ENCODE measurements at regions not wholly inside any gene's neighbourhood (a gene's known extent, or its start where the extent isn't known, plus 50 kb on each side); places are given as distances from the start of the nearest gene placed in this dataset.

- no peak for DNase-seq
Measured at GRCh38 chr18:73617981-73618380, 529.7 kb downstream of the FBXO15 start.

DNA sequence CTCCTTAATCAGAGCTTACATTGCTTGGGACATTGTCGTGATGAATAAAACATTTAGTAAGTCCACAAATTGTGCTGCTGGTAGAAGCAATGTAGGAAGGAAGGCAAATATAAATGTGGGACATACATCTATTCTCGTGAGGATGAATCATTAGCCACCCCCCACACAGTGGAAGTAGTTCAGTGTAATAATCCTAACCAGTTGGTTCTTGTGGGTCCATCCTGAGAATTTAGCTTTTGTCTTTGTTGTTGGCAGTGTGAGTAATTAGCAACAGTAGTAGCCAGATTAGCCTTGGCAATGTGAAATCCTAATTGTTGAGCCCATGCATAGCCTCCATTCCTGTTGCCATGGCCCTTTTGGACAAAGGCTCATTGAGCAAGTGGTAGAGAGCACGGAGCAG lies 532.1 kb downstream of the FBXO15 start:
- no peak for DNase-seq

DNA sequence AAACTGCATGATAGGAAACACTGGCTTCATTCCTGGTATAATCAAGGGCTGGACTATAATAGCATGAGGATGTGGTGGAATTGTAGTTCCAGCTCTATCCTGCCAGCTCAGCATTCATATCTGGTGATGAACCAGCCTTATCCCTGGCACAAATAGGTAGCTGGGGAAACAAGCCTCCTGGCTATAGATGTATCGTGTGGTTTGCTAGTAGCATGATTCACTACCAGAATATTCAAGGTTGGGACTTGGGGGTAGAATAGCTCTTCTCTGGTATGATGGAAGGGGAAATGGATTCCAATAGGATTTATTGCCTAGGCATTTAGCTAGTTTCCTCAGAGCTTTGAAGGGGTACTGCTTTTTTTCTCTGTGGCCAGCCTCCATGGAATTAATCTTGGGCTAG lies 532.8 kb downstream of the FBXO15 start:
- no peak for DNase-seq

- no peak for DNase-seq
Measured at GRCh38 chr18:73613706-73614340, 533.8 kb downstream of the FBXO15 start.

DNA sequence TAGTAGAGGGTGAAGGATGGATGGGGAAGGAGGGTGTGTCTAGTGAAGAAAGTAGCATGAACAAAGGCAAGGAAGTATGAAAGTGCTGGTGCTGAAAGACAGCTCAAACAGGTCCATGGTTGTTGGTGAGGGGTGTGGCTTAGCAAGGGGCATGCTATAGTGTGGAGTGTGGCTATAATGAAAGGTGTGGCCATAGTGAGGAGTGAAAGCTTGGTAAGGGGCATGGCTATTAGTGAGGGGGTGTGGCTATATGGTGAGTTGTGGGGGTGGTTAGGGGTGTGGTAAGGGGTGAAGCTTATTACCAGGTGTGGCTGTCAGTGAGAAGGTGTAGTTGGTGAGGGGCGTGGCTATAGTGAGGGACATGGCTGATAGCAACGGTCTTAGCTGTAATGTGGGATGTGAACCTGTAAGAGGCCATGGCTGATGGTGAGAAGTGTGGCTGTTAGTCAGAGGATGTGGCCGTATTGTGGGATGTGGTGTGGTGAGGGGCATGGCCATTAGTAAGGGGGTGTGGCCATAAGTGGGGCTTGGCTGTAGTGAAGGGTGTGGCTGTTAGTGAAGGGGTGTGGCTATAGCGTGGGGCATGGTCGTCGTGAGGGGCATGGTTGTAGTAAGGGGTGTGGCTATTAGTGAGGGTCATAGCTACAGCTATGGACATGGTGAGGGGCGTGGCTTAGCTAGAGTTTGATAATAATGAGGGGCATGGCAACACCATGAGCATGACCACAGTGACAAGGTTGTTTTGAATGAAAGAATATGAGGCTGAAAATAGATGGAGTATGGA lies 549.6 kb downstream of the FBXO15 start:
- DNase-seq, result no peak

GRCh38 chr18:73594749-73595148 lies 552.9 kb downstream of the FBXO15 start:
- no peak for DNase-seq

- DNase-seq, result no peak
Measured at GRCh38 chr18:73593207-73593606, 554.4 kb downstream of the FBXO15 start.

GRCh38 chr18:73590950-73591349 lies 556.7 kb downstream of the FBXO15 start:
- DNase-seq, result no peak

- DNase-seq, result no peak
Measured at GRCh38 chr18:73579698-73580097, 567.9 kb downstream of the FBXO15 start.

GRCh38 chr18:73577365-73577764 lies 570.3 kb downstream of the FBXO15 start:
- DNase-seq, result no peak

GRCh38 chr18:73563901-73564472 lies 583.6 kb downstream of the FBXO15 start:
- no peak for DNase-seq

- DNase-seq, result no peak
Measured at GRCh38 chr18:73563345-73563744, 584.3 kb downstream of the FBXO15 start.

DNA sequence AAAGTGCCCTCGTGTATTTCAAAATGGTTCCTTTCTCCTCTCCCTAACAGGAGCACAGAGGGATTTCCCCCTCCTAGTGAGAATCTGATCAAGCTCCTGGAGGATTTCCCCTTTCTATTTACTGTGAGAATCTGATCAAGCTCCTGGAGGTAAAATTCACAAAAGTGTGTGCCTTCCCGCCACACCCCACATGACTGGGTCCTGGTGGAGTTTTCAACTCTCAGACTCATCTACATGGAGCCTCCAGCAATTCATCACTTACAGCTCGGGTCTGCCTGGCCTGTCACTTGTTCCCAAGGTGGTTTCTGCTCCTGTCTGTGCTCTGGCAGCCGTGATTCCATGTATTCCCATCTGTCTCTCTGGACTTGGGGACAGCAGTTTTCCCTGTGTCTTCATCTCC lies 590.7 kb downstream of the FBXO15 start:
- no peak for DNase-seq

- no peak for DNase-seq
Measured at GRCh38 chr18:73552171-73552570, 595.5 kb downstream of the FBXO15 start.

GRCh38 chr18:73551211-73551610 lies 596.4 kb downstream of the FBXO15 start:
- no peak for DNase-seq

GRCh38 chr18:73549236-73549635 lies 598.4 kb downstream of the FBXO15 start:
- DNase-seq, result no peak

- DNase-seq, result no peak
Measured at GRCh38 chr18:73545472-73545871, 602.2 kb downstream of the FBXO15 start.

DNA sequence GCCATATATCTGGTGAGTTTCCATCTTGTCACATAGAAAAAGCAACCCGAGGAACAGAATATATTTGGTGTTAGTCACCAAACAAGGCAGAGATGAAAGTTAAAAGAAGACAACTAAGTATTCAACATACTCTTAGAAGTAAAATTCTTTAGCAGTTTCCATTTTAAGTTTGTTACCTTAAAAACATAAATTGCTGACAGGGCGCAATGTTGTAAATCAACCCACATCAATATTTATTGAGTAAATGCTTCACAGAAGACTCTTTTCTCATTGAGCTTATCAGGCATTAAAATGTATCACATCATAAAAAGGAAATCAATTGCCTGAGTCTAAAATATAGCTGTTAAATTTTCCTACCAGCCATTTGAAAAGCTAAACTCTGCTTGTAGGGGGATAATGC lies 603.0 kb downstream of the FBXO15 start:
- no peak for DNase-seq

GRCh38 chr18:73544032-73544431 lies 603.6 kb downstream of the FBXO15 start:
- no peak for DNase-seq

- DNase-seq, result no peak
Measured at GRCh38 chr18:73535990-73536389, 611.6 kb downstream of the FBXO15 start.

DNA sequence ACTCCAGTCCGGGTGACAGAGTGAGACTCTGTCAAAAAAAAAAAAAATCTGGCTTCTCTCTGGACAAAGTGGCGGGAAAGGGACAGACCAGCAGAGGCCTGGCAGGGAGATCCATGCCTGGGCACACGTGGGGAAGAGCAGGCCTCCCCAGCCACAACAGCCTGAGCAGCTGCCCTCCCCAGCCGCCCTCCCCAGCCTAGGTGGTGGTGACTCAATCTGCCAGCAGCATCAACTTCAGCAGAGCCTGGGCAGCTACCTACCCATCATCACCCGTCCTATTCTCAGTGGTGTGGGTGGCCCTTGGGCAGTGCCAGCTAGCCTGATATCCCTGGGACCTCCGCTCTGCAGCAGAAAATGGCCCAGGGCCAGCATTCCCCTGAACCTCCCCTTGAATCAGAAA lies 612.4 kb downstream of the FBXO15 start:
- no peak for DNase-seq

GRCh38 chr18:73531601-73532000 lies 616.0 kb downstream of the FBXO15 start:
- no peak for DNase-seq

GRCh38 chr18:73528066-73528465 lies 619.6 kb downstream of the FBXO15 start:
- no peak for DNase-seq

DNA sequence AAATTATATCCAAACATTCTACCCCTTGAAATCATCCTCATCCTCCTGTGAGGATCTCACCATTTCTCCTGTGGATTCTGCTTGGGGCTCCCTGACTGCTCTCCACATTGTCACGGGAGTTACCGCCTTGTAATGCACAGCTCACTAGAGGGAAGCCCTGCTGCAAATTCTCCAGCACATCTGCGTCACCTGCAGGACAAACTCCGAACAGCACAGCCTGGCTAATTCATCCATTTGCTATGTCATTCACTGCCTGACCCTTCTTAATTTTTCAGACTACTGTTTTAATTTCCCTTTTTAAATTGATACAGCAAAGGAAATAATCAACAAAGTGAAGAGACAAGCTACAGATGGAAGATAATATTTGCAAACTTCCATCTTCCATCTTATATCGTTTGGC lies 627.4 kb downstream of the FBXO15 start:
- no peak for DNase-seq
